Neural cell (in vitro differentiated cells): ENCODE measurements at regions not wholly inside any gene's neighbourhood (a gene's known extent, or its start where the extent isn't known, plus 50 kb on each side); places are given as distances from the start of the nearest gene placed in this dataset.

Source experiments
- H2AFZ ChIP-seq: fragments of 200-600, 300-800 bp; sonication (generic), shearing (Covaris generic); 2 replicates; pipeline ENCODE4 v1.6.0; 2014; ENCODE audit warnings: low read depth, mild to moderate bottlenecking, antibody characterized with exemption, low read length, moderate library complexity
- H3F3A ChIP-seq: fragments of 200-600 bp; shearing (Covaris generic); 2 replicates; pipeline ENCODE4 v1.6.1; 2016; ENCODE audit warnings: mild to moderate bottlenecking, moderate library complexity, mixed read lengths, antibody characterized with exemption, low read length; ENCODE audit not compliant: insufficient read depth, poor library complexity, severe bottlenecking
- H3K27ac ChIP-seq: fragments of 200-600, 300-800 bp; sonication (generic), shearing (Covaris generic); 2 replicates; pipeline ENCODE4 v1.5.1; 2014; ENCODE audit warnings: mild to moderate bottlenecking, low read length, moderate library complexity
- H3K27me3 ChIP-seq: fragments of 300-800, 200-600 bp; sonication (generic), shearing (Covaris generic); 2 replicates; pipeline ENCODE4 v1.6.0; 2014; ENCODE audit warnings: mild to moderate bottlenecking, low read depth, low read length, moderate library complexity; ENCODE audit not compliant: insufficient read depth
- H3K36me3 ChIP-seq: fragments of 300-800, 200-600 bp; sonication (generic), shearing (Covaris generic); 2 replicates; pipeline ENCODE4 v1.5.1; 2014; ENCODE audit warnings: mild to moderate bottlenecking, antibody characterized with exemption, low read length, moderate library complexity; ENCODE audit not compliant: insufficient read depth
- H3K4me2 ChIP-seq: fragments of 300-800, 200-600 bp; sonication (generic), shearing (Covaris generic); 2 replicates; pipeline ENCODE4 v1.6.0; 2014; ENCODE audit warnings: mild to moderate bottlenecking, low read length
- H3K4me3 ChIP-seq: fragments of 300-800, 200-600 bp; sonication (generic), shearing (Covaris generic); 2 replicates; pipeline ENCODE4 v1.5.1; 2014; ENCODE audit warnings: mild to moderate bottlenecking, low read length, moderate library complexity
- H3K79me2 ChIP-seq: fragments of 200-600 bp; shearing (Covaris generic); replicated peaks from 2 replicates; pipeline ENCODE4 v1.6.0; 2014; ENCODE audit warnings: mild to moderate bottlenecking, low read length, moderate library complexity; ENCODE audit not compliant: insufficient read depth
- H3K9ac ChIP-seq: fragments of 300-800, 200-600 bp; sonication (generic), shearing (Covaris generic); 2 replicates; pipeline ENCODE4 v1.6.1; 2016; ENCODE audit warnings: mild to moderate bottlenecking, low read length, mixed read lengths
- H3K9me2 ChIP-seq: fragments of 200-600 bp; shearing (Covaris generic); 2 replicates; pipeline ENCODE4 v1.6.1; 2016; ENCODE audit warnings: mild to moderate bottlenecking, low read length, mixed read lengths; ENCODE audit not compliant: insufficient read depth
- H3K9me3 ChIP-seq: fragments of 200-600, 300-800 bp; sonication (generic), shearing (Covaris generic); 2 replicates; pipeline ENCODE4 v1.6.1; 2016; ENCODE audit warnings: mild to moderate bottlenecking, mixed run types, low read length, moderate library complexity, mixed read lengths
- H4K20me1 ChIP-seq: fragments of 200-600 bp; shearing (Covaris generic); 2 replicates; pipeline ENCODE4 v1.6.1; 2016; ENCODE audit warnings: mild to moderate bottlenecking, mixed run types; ENCODE audit not compliant: insufficient read depth
- CTCF ChIP-seq: fragments of 450-650 bp; IDR thresholded peaks from 2 replicates; pipeline ENCODE4 v1.5.1; 2014; ENCODE audit warnings: antibody characterized with exemption, mild to moderate bottlenecking, moderate library complexity; ENCODE audit not compliant: poor library complexity, severe bottlenecking
- EP300 ChIP-seq: fragments of 450-650 bp; conservative IDR thresholded peaks from 2 replicates; pipeline ENCODE4 v1.6.1; 2014; ENCODE audit warnings: antibody characterized with exemption, mild to moderate bottlenecking, moderate library complexity; ENCODE audit not compliant: poor library complexity, severe bottlenecking
- EZH2 ChIP-seq: fragments of 200-600, 300-800 bp; shearing (Covaris generic), sonication (generic); IDR thresholded peaks from 2 replicates; pipeline ENCODE4 v1.6.1; 2014; ENCODE audit warnings: antibody characterized with exemption, low read length, borderline replicate concordance, mild to moderate bottlenecking; ENCODE audit not compliant: insufficient read depth, poor library complexity, severe bottlenecking
- MXI1 ChIP-seq: fragments of 450-650 bp; conservative IDR thresholded peaks from 2 replicates; pipeline ENCODE4 v1.6.1; 2014; ENCODE audit warnings: antibody characterized with exemption, mild to moderate bottlenecking; ENCODE audit not compliant: poor library complexity, severe bottlenecking
- POLR2AphosphoS5 ChIP-seq: IDR thresholded peaks from 2 replicates; pipeline ENCODE4 v1.6.1; 2012
- RAD21 ChIP-seq: fragments of 450-650 bp; conservative IDR thresholded peaks from 2 replicates; pipeline ENCODE4 v1.6.1; 2014; ENCODE audit warnings: antibody characterized with exemption, mild to moderate bottlenecking, moderate library complexity
- REST ChIP-seq: IDR thresholded peaks from 2 replicates; pipeline ENCODE4 v1.6.1; 2012; ENCODE audit warnings: borderline replicate concordance
- SMC3 ChIP-seq: fragments of 450-650 bp; conservative IDR thresholded peaks from 2 replicates; pipeline ENCODE4 v1.6.1; 2014; ENCODE audit warnings: antibody characterized with exemption, mild to moderate bottlenecking, moderate library complexity; ENCODE audit not compliant: poor library complexity
- TAF1 ChIP-seq: IDR thresholded peaks from 2 replicates; pipeline ENCODE4 v1.6.1; 2012; ENCODE audit warnings: low read depth

- peak overlapping the region; percentile 25 for H3K4me2 ChIP-seq
- no peaks in the 10 kb centered on the region for H3K9me2 ChIP-seq
- H3K79me2 ChIP-seq: no peaks in the 10 kb centered on the region
- no peaks in the 10 kb centered on the region for H3K36me3 ChIP-seq
- TF ChIP-seq POLR2AphosphoS5: peak; percentile 69
- no peak for TF ChIP-seq REST
- peak; percentile 94 for TF ChIP-seq EP300
- TF ChIP-seq TAF1: no peak
- TF ChIP-seq MXI1: no peak
- TF ChIP-seq SMC3: peak; percentile 14
- TF ChIP-seq EZH2: no peak
- TF ChIP-seq RAD21: peak; percentile 21
- peak overlapping the region; percentile 87 for H3K27ac ChIP-seq
- no peak overlapping the region for H2AFZ ChIP-seq
- H4K20me1 ChIP-seq: no peaks in the 10 kb centered on the region
- no peaks in the 10 kb centered on the region for H3K9me3 ChIP-seq
- H3K4me3 ChIP-seq: peak overlapping the region; percentile 2
- H3K9ac ChIP-seq: peak overlapping the region; percentile 56
- H3F3A ChIP-seq: no peaks in the 10 kb centered on the region
- H3K27me3 ChIP-seq: no peaks in the 10 kb centered on the region
Measured at GRCh38 chr5:158164296-158165047, 305.5 kb upstream of the CLINT1 start.

- H3K27me3 ChIP-seq: no peaks in the 10 kb centered on the region
- no peak overlapping the region for H3K4me2 ChIP-seq
- no peak overlapping the region for H3K4me3 ChIP-seq
- TF ChIP-seq REST (peak; percentile 97), CTCF (no peak), POLR2AphosphoS5 (no peak), EP300 (no peak)
- peak overlapping the region; percentile 87 for H3K27ac ChIP-seq
- peak overlapping the region; percentile 56 for H3K9ac ChIP-seq
- no peaks in the 10 kb centered on the region for H3F3A ChIP-seq
- no peaks in the 10 kb centered on the region for H3K9me3 ChIP-seq
- H3K79me2 ChIP-seq: no peaks in the 10 kb centered on the region
- H3K36me3 ChIP-seq: no peaks in the 10 kb centered on the region
- no peak overlapping the region for H2AFZ ChIP-seq
- H4K20me1 ChIP-seq: no peaks in the 10 kb centered on the region
- H3K9me2 ChIP-seq: no peaks in the 10 kb centered on the region
Measured at GRCh38 chr5:158163451-158164295, 304.7 kb upstream of the CLINT1 start.
